ENCODE measurements at regions not wholly inside any gene's neighbourhood (a gene's known extent, or its start where the extent isn't known, plus 50 kb on each side); places are given as distances from the start of the nearest gene placed in this dataset.

GRCh38 chr4:130172156-130172555 lies 1076.2 kb downstream of the C4orf33 start:
- Histone ChIP-seq H3K27me3 (ENCODE audit: control insufficient read depth, insufficient read depth, low read length) (no peaks in the 10 kb centered on the region), H3K9me3 (ENCODE audit: control insufficient read depth, insufficient read depth, low read length) (no peaks in the 10 kb centered on the region), H3K4me3 (ENCODE audit: low read depth, low read length) (no peak overlapping the region), H3K36me3 (ENCODE audit: control insufficient read depth, insufficient read depth, low read length) (no peaks in the 10 kb centered on the region), H3K9ac (ENCODE audit: low read depth, low read length) (no peak overlapping the region), H3K4me1 (ENCODE audit: control insufficient read depth, insufficient read depth, low read length) (no peaks in the 10 kb centered on the region)

GRCh38 chr4:130178106-130178505 lies 1082.2 kb downstream of the C4orf33 start:
- H3K27me3 ChIP-seq (ENCODE audit: control insufficient read depth, insufficient read depth, low read length): no peaks in the 10 kb centered on the region
- no peak overlapping the region for H3K4me3 ChIP-seq (ENCODE audit: low read depth, low read length)
- no peaks in the 10 kb centered on the region for H3K9me3 ChIP-seq (ENCODE audit: control insufficient read depth, insufficient read depth, low read length)

GRCh38 chr4:130183096-130183495 lies 1087.1 kb downstream of the C4orf33 start:
- H3K4me1 ChIP-seq (ENCODE audit: control insufficient read depth, insufficient read depth, low read length): peaks cover 2% of the 10 kb centered on the region
- no peaks in the 10 kb centered on the region for H3K36me3 ChIP-seq (ENCODE audit: control insufficient read depth, insufficient read depth, low read length)
- no peak overlapping the region for H3K9ac ChIP-seq (ENCODE audit: low read depth, low read length)
- H3K4me3 ChIP-seq (ENCODE audit: low read depth, low read length): no peak overlapping the region
- H3K9me3 ChIP-seq (ENCODE audit: control insufficient read depth, insufficient read depth, low read length): no peaks in the 10 kb centered on the region
- no peaks in the 10 kb centered on the region for H3K27me3 ChIP-seq (ENCODE audit: control insufficient read depth, insufficient read depth, low read length)

More at GRCh38 chr4:130178106-130178505, 1082.2 kb downstream of the C4orf33 start:
- peaks cover 2% of the 10 kb centered on the region for H3K4me1 ChIP-seq (ENCODE audit: control insufficient read depth, insufficient read depth, low read length)
- no peaks in the 10 kb centered on the region for H3K36me3 ChIP-seq (ENCODE audit: control insufficient read depth, insufficient read depth, low read length)
- H3K9ac ChIP-seq (ENCODE audit: low read depth, low read length): no peak overlapping the region

GRCh38 chr4:130183766-130184165 lies 1087.8 kb downstream of the C4orf33 start:
- H3K9ac ChIP-seq (ENCODE audit: low read depth, low read length): no peak overlapping the region
- no peaks in the 10 kb centered on the region for H3K36me3 ChIP-seq (ENCODE audit: control insufficient read depth, insufficient read depth, low read length)
- H3K4me1 ChIP-seq (ENCODE audit: control insufficient read depth, insufficient read depth, low read length): no peaks in the 10 kb centered on the region
- H3K27me3 ChIP-seq (ENCODE audit: control insufficient read depth, insufficient read depth, low read length): no peaks in the 10 kb centered on the region
- H3K4me3 ChIP-seq (ENCODE audit: low read depth, low read length): no peak overlapping the region
- H3K9me3 ChIP-seq (ENCODE audit: control insufficient read depth, insufficient read depth, low read length): no peaks in the 10 kb centered on the region

- no peaks in the 10 kb centered on the region for H3K9me3 ChIP-seq (ENCODE audit: control insufficient read depth, insufficient read depth, low read length)
- no peaks in the 10 kb centered on the region for H3K36me3 ChIP-seq (ENCODE audit: control insufficient read depth, insufficient read depth, low read length)
- no peak overlapping the region for H3K9ac ChIP-seq (ENCODE audit: low read depth, low read length)
- no peaks in the 10 kb centered on the region for H3K4me1 ChIP-seq (ENCODE audit: control insufficient read depth, insufficient read depth, low read length)
- no peaks in the 10 kb centered on the region for H3K27me3 ChIP-seq (ENCODE audit: control insufficient read depth, insufficient read depth, low read length)
- H3K4me3 ChIP-seq (ENCODE audit: low read depth, low read length): no peak overlapping the region
These were observed 1089.2 kb downstream of the C4orf33 start for GRCh38 chr4:130185123-130185522.

GRCh38 chr4:130186931-130187330 lies 1091.0 kb downstream of the C4orf33 start:
- Histone ChIP-seq H3K36me3 (ENCODE audit: control insufficient read depth, insufficient read depth, low read length) (no peaks in the 10 kb centered on the region), H3K9me3 (ENCODE audit: control insufficient read depth, insufficient read depth, low read length) (no peaks in the 10 kb centered on the region)

GRCh38 chr4:130187587-130187986 lies 1091.6 kb downstream of the C4orf33 start:
- Histone ChIP-seq H3K9me3 (ENCODE audit: control insufficient read depth, insufficient read depth, low read length) (no peaks in the 10 kb centered on the region), H3K27me3 (ENCODE audit: control insufficient read depth, insufficient read depth, low read length) (no peaks in the 10 kb centered on the region), H3K4me1 (ENCODE audit: control insufficient read depth, insufficient read depth, low read length) (no peaks in the 10 kb centered on the region), H3K9ac (ENCODE audit: low read depth, low read length) (no peak overlapping the region), H3K36me3 (ENCODE audit: control insufficient read depth, insufficient read depth, low read length) (no peaks in the 10 kb centered on the region), H3K4me3 (ENCODE audit: low read depth, low read length) (no peak overlapping the region)

More at GRCh38 chr4:130186931-130187330, 1091.0 kb downstream of the C4orf33 start:
- H3K27me3 ChIP-seq (ENCODE audit: control insufficient read depth, insufficient read depth, low read length): no peaks in the 10 kb centered on the region
- no peak overlapping the region for H3K9ac ChIP-seq (ENCODE audit: low read depth, low read length)
- no peak overlapping the region for H3K4me3 ChIP-seq (ENCODE audit: low read depth, low read length)
- H3K4me1 ChIP-seq (ENCODE audit: control insufficient read depth, insufficient read depth, low read length): no peaks in the 10 kb centered on the region

GRCh38 chr4:130192787-130193186 lies 1096.8 kb downstream of the C4orf33 start:
- no peaks in the 10 kb centered on the region for H3K4me1 ChIP-seq (ENCODE audit: control insufficient read depth, insufficient read depth, low read length)
- no peak overlapping the region for H3K4me3 ChIP-seq (ENCODE audit: low read depth, low read length)
- no peaks in the 10 kb centered on the region for H3K9me3 ChIP-seq (ENCODE audit: control insufficient read depth, insufficient read depth, low read length)
- H3K9ac ChIP-seq (ENCODE audit: low read depth, low read length): no peak overlapping the region
- no peaks in the 10 kb centered on the region for H3K36me3 ChIP-seq (ENCODE audit: control insufficient read depth, insufficient read depth, low read length)
- H3K27me3 ChIP-seq (ENCODE audit: control insufficient read depth, insufficient read depth, low read length): no peaks in the 10 kb centered on the region

- Histone ChIP-seq H3K4me3 (ENCODE audit: low read depth, low read length) (no peak overlapping the region), H3K9ac (ENCODE audit: low read depth, low read length) (no peak overlapping the region), H3K9me3 (ENCODE audit: control insufficient read depth, insufficient read depth, low read length) (peaks cover 8% of the 10 kb centered on the region), H3K4me1 (ENCODE audit: control insufficient read depth, insufficient read depth, low read length) (no peaks in the 10 kb centered on the region), H3K36me3 (ENCODE audit: control insufficient read depth, insufficient read depth, low read length) (no peaks in the 10 kb centered on the region), H3K27me3 (ENCODE audit: control insufficient read depth, insufficient read depth, low read length) (no peaks in the 10 kb centered on the region)
These were observed 1102.0 kb downstream of the C4orf33 start for GRCh38 chr4:130197946-130198345.

GRCh38 chr4:130203571-130203970 lies 1107.6 kb downstream of the C4orf33 start:
- H3K9ac ChIP-seq (ENCODE audit: low read depth, low read length): no peak overlapping the region
- peaks cover 2% of the 10 kb centered on the region for H3K36me3 ChIP-seq (ENCODE audit: control insufficient read depth, insufficient read depth, low read length)
- no peak overlapping the region for H3K4me3 ChIP-seq (ENCODE audit: low read depth, low read length)
- no peaks in the 10 kb centered on the region for H3K4me1 ChIP-seq (ENCODE audit: control insufficient read depth, insufficient read depth, low read length)
- H3K9me3 ChIP-seq (ENCODE audit: control insufficient read depth, insufficient read depth, low read length): peaks cover 8% of the 10 kb centered on the region
- no peaks in the 10 kb centered on the region for H3K27me3 ChIP-seq (ENCODE audit: control insufficient read depth, insufficient read depth, low read length)

GRCh38 chr4:130210864-130211263 lies 1114.9 kb downstream of the C4orf33 start:
- H3K36me3 ChIP-seq (ENCODE audit: control insufficient read depth, insufficient read depth, low read length): no peaks in the 10 kb centered on the region
- H3K9ac ChIP-seq (ENCODE audit: low read depth, low read length): no peak overlapping the region
- no peaks in the 10 kb centered on the region for H3K4me1 ChIP-seq (ENCODE audit: control insufficient read depth, insufficient read depth, low read length)
- no peak overlapping the region for H3K4me3 ChIP-seq (ENCODE audit: low read depth, low read length)
- no peaks in the 10 kb centered on the region for H3K27me3 ChIP-seq (ENCODE audit: control insufficient read depth, insufficient read depth, low read length)
- H3K9me3 ChIP-seq (ENCODE audit: control insufficient read depth, insufficient read depth, low read length): no peaks in the 10 kb centered on the region

GRCh38 chr4:130214268-130214667 lies 1118.3 kb downstream of the C4orf33 start:
- H3K27me3 ChIP-seq (ENCODE audit: control insufficient read depth, insufficient read depth, low read length): no peaks in the 10 kb centered on the region
- H3K4me3 ChIP-seq (ENCODE audit: low read depth, low read length): no peak overlapping the region
- no peaks in the 10 kb centered on the region for H3K4me1 ChIP-seq (ENCODE audit: control insufficient read depth, insufficient read depth, low read length)
- no peaks in the 10 kb centered on the region for H3K9me3 ChIP-seq (ENCODE audit: control insufficient read depth, insufficient read depth, low read length)
- H3K9ac ChIP-seq (ENCODE audit: low read depth, low read length): no peak overlapping the region
- H3K36me3 ChIP-seq (ENCODE audit: control insufficient read depth, insufficient read depth, low read length): no peaks in the 10 kb centered on the region

All from iPS-15b (cell line).